ENCODE measurements at regions not wholly inside any gene's neighbourhood (a gene's known extent, or its start where the extent isn't known, plus 50 kb on each side); places are given as distances from the start of the nearest gene placed in this dataset.
"Not testable (repeated sequence)": the region's sequence is repeated elsewhere in the genome, so short reads cannot be mapped to it uniquely, and the experiment has no call there.

DNA sequence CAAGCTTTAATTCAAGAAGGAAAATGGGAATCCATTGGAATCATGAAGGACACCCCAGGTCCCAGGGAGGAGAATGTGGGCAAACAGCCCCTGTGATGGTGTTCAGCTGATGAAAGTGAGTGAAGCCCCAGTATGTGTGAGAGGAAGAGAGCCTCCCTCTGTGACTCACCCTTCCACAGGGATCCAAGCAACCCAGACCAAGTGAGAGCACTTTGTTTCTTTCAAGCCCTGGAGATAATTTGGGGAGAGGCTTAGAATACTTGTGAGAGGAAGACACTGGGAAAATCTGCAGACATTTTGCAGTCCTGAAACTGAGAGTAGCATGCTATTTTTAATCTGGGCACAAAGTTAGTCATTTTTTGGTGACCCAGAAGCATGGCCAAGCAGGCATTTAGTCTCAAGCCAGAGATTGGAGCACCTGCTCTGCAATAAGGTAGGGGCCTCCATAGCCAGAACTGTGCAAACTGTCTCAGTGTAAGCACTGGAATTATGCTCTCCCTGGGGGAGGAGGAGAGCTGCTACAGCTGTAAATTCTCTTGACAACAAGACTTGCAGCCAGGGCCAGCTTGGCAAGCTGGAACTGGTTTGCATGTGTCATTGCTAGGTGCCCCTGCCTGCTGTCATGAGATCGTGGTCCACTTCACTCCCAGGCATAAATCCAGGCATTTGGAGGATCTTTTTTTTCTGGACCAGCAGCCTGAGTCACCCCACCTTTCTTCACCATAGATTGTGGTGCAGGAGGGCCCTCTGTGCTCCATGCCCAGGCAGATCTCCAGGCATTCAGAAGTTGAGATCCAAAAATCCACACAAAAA is 537.8 kb upstream of the DPPA4 start (continued):
- TF ChIP-seq, protein P1, sequence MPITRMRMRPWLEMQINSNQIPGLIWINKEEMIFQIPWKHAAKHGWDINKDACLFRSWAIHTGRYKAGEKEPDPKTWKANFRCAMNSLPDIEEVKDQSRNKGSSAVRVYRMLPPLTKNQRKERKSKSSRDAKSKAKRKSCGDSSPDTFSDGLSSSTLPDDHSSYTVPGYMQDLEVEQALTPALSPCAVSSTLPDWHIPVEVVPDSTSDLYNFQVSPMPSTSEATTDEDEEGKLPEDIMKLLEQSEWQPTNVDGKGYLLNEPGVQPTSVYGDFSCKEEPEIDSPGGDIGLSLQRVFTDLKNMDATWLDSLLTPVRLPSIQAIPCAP (CRISPR knock-in tag; IDR thresholded peaks at IDR 0.05) = no peak
- TF ChIP-seq ZNF396 (CRISPR knock-in tag; IDR thresholded peaks at IDR 0.05; ENCODE audit: borderline replicate concordance) = no peak

DNA sequence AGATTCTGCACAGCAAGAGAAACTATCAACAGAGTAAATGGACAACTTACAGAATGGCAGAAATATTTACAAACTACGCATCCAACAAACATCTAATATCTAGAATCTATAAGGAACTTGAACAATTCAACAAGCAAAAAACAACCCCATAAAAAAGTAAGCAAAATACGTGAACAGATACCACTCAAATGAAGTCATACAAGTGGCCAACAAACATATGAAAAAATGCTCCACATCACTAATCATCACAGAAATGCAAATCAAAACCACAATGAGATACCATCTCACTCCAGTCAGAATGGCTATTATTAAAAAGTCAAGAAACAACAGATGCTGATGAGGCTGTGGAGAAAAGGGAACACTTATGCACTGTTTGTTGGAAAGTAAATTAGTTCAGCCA is 540.3 kb upstream of the DPPA4 start:
- H3K27ac Mint-ChIP-seq; ATAC-seq; H3K4me3 Mint-ChIP-seq; POLR2A ChIA-PET; DNase-seq (ENCODE audit: low spot score); H3K27me3 Mint-ChIP-seq (ENCODE audit: low read depth); CTCF ChIA-PET; H3K36me3 Mint-ChIP-seq; H3K4me1 Mint-ChIP-seq: not testable (repeated sequence)
- H3K9me3 Mint-ChIP-seq = peaks cover 25% of the 10 kb centered on the region

DNA sequence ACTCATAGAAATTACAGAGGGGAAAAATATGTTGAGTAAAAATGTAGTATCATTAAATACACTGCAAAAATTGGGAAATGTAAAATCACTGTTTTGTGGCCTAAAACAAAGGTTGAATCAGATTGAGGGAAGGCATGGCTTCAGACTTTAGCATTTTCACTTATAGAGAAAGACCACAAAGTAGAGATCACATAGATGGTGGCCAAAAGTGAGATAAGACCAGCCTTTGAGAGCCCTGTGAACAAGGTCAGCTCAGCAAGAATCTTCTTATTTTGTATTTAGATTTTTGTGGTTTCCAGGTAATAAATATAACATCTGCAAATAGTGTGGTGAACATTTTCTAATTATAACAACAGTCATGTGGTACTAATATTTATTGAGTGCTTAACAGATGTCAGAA is 544.8 kb upstream of the DPPA4 start:
- POLR2A ChIA-PET = no interaction called here

More for the DNA sequence above, 544.8 kb upstream of the DPPA4 start:
- no peak overlapping the region for H3K4me3 Mint-ChIP-seq
- no peak overlapping the region for H3K27ac Mint-ChIP-seq
- peaks cover 28% of the 10 kb centered on the region for H3K9me3 Mint-ChIP-seq
- H3K36me3 Mint-ChIP-seq = peaks cover 13% of the 10 kb centered on the region
- no peak for DNase-seq (ENCODE audit: low spot score)
- CTCF ChIA-PET = no interaction called here
- ATAC-seq = no peak
- no peaks in the 10 kb centered on the region for H3K4me1 Mint-ChIP-seq
- no peaks in the 10 kb centered on the region for H3K27me3 Mint-ChIP-seq (ENCODE audit: low read depth)
- TF ChIP-seq, protein P2, sequence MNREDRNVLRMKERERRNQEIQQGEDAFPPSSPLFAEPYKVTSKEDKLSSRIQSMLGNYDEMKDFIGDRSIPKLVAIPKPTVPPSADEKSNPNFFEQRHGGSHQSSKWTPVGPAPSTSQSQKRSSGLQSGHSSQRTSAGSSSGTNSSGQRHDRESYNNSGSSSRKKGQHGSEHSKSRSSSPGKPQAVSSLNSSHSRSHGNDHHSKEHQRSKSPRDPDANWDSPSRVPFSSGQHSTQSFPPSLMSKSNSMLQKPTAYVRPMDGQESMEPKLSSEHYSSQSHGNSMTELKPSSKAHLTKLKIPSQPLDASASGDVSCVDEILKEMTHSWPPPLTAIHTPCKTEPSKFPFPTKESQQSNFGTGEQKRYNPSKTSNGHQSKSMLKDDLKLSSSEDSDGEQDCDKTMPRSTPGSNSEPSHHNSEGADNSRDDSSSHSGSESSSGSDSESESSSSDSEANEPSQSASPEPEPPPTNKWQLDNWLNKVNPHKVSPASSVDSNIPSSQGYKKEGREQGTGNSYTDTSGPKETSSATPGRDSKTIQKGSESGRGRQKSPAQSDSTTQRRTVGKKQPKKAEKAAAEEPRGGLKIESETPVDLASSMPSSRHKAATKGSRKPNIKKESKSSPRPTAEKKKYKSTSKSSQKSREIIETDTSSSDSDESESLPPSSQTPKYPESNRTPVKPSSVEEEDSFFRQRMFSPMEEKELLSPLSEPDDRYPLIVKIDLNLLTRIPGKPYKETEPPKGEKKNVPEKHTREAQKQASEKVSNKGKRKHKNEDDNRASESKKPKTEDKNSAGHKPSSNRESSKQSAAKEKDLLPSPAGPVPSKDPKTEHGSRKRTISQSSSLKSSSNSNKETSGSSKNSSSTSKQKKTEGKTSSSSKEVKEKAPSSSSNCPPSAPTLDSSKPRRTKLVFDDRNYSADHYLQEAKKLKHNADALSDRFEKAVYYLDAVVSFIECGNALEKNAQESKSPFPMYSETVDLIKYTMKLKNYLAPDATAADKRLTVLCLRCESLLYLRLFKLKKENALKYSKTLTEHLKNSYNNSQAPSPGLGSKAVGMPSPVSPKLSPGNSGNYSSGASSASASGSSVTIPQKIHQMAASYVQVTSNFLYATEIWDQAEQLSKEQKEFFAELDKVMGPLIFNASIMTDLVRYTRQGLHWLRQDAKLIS (CRISPR knock-in tag; IDR thresholded peaks at IDR 0.05; ENCODE audit: borderline replicate concordance) = no peak
- TF ChIP-seq, protein P3, sequence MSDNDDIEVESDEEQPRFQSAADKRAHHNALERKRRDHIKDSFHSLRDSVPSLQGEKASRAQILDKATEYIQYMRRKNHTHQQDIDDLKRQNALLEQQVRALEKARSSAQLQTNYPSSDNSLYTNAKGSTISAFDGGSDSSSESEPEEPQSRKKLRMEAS (CRISPR knock-in tag; IDR thresholded peaks at IDR 0.05) = no peak
- TF ChIP-seq TP53 (CRISPR knock-in tag; IDR thresholded peaks at IDR 0.05) = no peak
- TF ChIP-seq RELA (CRISPR knock-in tag; IDR thresholded peaks at IDR 0.05; ENCODE audit: borderline replicate concordance) = no peak
- TF ChIP-seq JAZF1 (CRISPR knock-in tag; IDR thresholded peaks at IDR 0.05) = no peak
- no peak for TF ChIP-seq HMGA2 (CRISPR knock-in tag; IDR thresholded peaks at IDR 0.05)
- no peak for TF ChIP-seq OVOL2 (CRISPR knock-in tag; IDR thresholded peaks at IDR 0.05; ENCODE audit: borderline replicate concordance)
- no peak for TF ChIP-seq ELF4 (CRISPR knock-in tag; IDR thresholded peaks at IDR 0.05; ENCODE audit: low read depth)
- TF ChIP-seq, protein P4, sequence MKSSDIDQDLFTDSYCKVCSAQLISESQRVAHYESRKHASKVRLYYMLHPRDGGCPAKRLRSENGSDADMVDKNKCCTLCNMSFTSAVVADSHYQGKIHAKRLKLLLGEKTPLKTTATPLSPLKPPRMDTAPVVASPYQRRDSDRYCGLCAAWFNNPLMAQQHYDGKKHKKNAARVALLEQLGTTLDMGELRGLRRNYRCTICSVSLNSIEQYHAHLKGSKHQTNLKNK (CRISPR knock-in tag; IDR thresholded peaks at IDR 0.05) = no peak
- no peak for TF ChIP-seq GTF2I (CRISPR knock-in tag; conservative IDR thresholded peaks at IDR 0.05)
- TF ChIP-seq, protein P5, sequence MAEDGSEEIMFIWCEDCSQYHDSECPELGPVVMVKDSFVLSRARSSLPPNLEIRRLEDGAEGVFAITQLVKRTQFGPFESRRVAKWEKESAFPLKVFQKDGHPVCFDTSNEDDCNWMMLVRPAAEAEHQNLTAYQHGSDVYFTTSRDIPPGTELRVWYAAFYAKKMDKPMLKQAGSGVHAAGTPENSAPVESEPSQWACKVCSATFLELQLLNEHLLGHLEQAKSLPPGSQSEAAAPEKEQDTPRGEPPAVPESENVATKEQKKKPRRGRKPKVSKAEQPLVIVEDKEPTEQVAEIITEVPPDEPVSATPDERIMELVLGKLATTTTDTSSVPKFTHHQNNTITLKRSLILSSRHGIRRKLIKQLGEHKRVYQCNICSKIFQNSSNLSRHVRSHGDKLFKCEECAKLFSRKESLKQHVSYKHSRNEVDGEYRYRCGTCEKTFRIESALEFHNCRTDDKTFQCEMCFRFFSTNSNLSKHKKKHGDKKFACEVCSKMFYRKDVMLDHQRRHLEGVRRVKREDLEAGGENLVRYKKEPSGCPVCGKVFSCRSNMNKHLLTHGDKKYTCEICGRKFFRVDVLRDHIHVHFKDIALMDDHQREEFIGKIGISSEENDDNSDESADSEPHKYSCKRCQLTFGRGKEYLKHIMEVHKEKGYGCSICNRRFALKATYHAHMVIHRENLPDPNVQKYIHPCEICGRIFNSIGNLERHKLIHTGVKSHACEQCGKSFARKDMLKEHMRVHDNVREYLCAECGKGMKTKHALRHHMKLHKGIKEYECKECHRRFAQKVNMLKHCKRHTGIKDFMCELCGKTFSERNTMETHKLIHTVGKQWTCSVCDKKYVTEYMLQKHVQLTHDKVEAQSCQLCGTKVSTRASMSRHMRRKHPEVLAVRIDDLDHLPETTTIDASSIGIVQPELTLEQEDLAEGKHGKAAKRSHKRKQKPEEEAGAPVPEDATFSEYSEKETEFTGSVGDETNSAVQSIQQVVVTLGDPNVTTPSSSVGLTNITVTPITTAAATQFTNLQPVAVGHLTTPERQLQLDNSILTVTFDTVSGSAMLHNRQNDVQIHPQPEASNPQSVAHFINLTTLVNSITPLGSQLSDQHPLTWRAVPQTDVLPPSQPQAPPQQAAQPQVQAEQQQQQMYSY (CRISPR knock-in tag; IDR thresholded peaks at IDR 0.05) = no peak
- no peak for TF ChIP-seq ETV6 (CRISPR knock-in tag; IDR thresholded peaks at IDR 0.05)
- TF ChIP-seq ZNF423 (CRISPR knock-in tag; IDR thresholded peaks at IDR 0.05) = no peak
- no peak for TF ChIP-seq GABPB1 (CRISPR knock-in tag; IDR thresholded peaks at IDR 0.05)
- TF ChIP-seq PRRX2 (CRISPR knock-in tag; IDR thresholded peaks at IDR 0.05) = no peak
- no peak for TF ChIP-seq ZNF317 (CRISPR knock-in tag; IDR thresholded peaks at IDR 0.05; ENCODE audit: borderline replicate concordance, low read depth)
- no peak for TF ChIP-seq ZNF396 (CRISPR knock-in tag; IDR thresholded peaks at IDR 0.05; ENCODE audit: borderline replicate concordance)
- TF ChIP-seq SOX15 (CRISPR knock-in tag; IDR thresholded peaks at IDR 0.05) = no peak

Measured in WTC11 (cell line).